CD4-positive, alpha-beta T cell treated with Interleukin-21 for 1 hour (primary cell): ENCODE measurements at regions not wholly inside any gene's neighbourhood (a gene's known extent, or its start where the extent isn't known, plus 50 kb on each side); places are given as distances from the start of the nearest gene placed in this dataset.

Source experiments
- DNase-seq: peaks from one replicate; pipeline ENCODE4 v3.0.0-alpha.2; 2020

DNA sequence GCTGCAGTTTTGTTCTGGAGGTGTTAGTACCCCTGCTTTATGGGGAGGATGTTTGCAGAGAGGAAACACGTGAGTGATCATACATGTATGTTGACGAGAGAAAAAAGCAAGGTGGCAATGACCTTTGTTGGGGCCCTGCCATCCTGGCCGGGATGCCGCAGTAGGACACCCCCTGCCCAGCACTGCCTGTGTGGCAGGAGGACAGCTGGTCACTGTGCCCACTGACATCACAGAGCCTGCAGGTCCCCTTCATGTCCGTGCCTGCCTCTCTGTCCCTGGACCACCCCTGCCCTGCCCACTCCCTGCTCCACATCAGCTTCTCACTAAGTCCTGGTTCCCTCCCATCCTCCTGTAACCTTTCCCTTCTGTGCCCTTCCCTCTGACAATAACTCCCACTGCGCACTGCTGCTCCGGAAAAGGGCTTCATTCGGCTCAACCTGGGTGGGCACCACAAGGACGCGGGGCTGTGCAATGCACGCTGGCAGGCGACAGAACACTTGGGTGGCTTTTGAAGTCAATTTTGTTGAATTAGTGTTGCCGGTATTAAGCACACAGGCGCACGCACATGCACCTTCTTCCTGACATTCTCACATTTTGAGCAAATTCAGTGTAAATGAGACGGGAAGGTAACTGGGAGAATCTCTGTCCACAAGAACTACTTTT is 51.5 kb upstream of the TWIST2 start:
- DNase-seq = no peak

DNA sequence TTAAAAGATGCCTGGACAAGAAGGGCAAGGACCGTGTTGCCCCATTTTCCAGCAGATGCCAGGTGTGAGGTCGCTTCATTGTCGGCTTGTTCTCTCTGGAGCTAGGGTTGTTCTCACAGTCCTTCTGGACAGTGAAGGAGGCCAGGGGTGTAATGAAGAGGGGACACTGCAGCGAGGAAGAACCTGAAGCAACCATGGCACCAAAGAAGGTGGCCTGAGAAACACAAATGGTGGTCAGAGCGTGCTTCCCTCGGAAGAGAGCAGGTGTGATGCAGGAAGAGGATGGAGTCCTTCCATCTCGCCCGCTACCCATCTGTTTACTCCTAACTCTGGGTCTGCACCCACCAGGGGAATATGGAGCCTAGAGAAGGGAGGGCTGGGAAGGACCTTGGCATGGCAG is 50.3 kb upstream of the TWIST2 start:
- DNase-seq = no peak
